Left ventricle myocardium inferior (tissue), 1 donor: ENCODE measurements at regions not wholly inside any gene's neighbourhood (a gene's known extent, or its start where the extent isn't known, plus 50 kb on each side); places are given as distances from the start of the nearest gene placed in this dataset.

Source experiments
- DNase-seq: peaks from one replicate; pipeline ENCODE4 v3.0.0-alpha.2; 2020
- H3K27ac ChIP-seq: fragments of 200-600 bp; replicated peaks from 2 replicates; pipeline ENCODE4 v1.8.0; 2021
- H3K27me3 ChIP-seq: fragments of 200-600 bp; 2 replicates; pipeline ENCODE4 v1.8.0; 2021; ENCODE audit warnings: low read depth
- H3K36me3 ChIP-seq: fragments of 200-600 bp; 2 replicates; pipeline ENCODE4 v1.8.0; 2021
- H3K4me1 ChIP-seq: fragments of 200-600 bp; 2 replicates; pipeline ENCODE4 v1.8.0; 2021
- H3K4me3 ChIP-seq: fragments of 200-600 bp; 2 replicates; pipeline ENCODE4 v1.8.0; 2021; ENCODE audit warnings: mild to moderate bottlenecking, moderate library complexity
- H3K9me3 ChIP-seq: fragments of 200-600 bp; replicated peaks from 2 replicates; pipeline ENCODE4 v1.8.0; 2021
- CTCF ChIP-seq: fragments of 200-600 bp; IDR thresholded peaks from 2 replicates; pipeline ENCODE4 v1.8.0; 2021; ENCODE audit warnings: antibody characterized with exemption, mild to moderate bottlenecking, borderline replicate concordance
- intact Hi-C: fragments of 100-400 bp; cut with micrococcal nuclease; formaldehyde crosslinking; loops from one replicate; pipeline ENCODE4 v1.11.0; 2022
- donor health status: DM: no; HTN: yes; CAD: no; lungs with severe emphysema.

GRCh38 chr5:142412581-142412980 lies 87.8 kb upstream of the SPRY4 start:
- Histone ChIP-seq H3K27ac (no peak overlapping the region), H3K4me3 (no peak overlapping the region), H3K9me3 (no peaks in the 10 kb centered on the region), H3K27me3 (no peaks in the 10 kb centered on the region), H3K36me3 (no peaks in the 10 kb centered on the region), H3K4me1 (no peaks in the 10 kb centered on the region)
- no peak for DNase-seq
- intact Hi-C loops = no loop called here
- TF ChIP-seq CTCF = no peak

- Histone ChIP-seq H3K27ac (no peak overlapping the region), H3K9me3 (no peaks in the 10 kb centered on the region), H3K4me3 (no peak overlapping the region), H3K27me3 (no peaks in the 10 kb centered on the region), H3K4me1 (no peaks in the 10 kb centered on the region), H3K36me3 (no peaks in the 10 kb centered on the region)
- intact Hi-C loops = no loop called here
- TF ChIP-seq CTCF = no peak
- DNase-seq = no peak
Observed at GRCh38 chr5:142411656-142412425, 87.0 kb upstream of the SPRY4 start.

GRCh38 chr5:142411103-142411502 lies 86.3 kb upstream of the SPRY4 start:
- Histone ChIP-seq H3K27me3 (no peaks in the 10 kb centered on the region), H3K9me3 (no peaks in the 10 kb centered on the region), H3K36me3 (no peaks in the 10 kb centered on the region), H3K4me1 (no peaks in the 10 kb centered on the region), H3K27ac (no peak overlapping the region), H3K4me3 (no peak overlapping the region)
- no peak for DNase-seq
- no peak for TF ChIP-seq CTCF
- intact Hi-C loops = no loop called here

GRCh38 chr5:142408981-142409481 lies 84.2 kb upstream of the SPRY4 start:
- no peak for DNase-seq
- H3K27ac ChIP-seq = no peak overlapping the region
- H3K4me1 ChIP-seq = peaks cover 2% of the 10 kb centered on the region
- H3K4me3 ChIP-seq = no peak overlapping the region
- no peaks in the 10 kb centered on the region for H3K36me3 ChIP-seq
- intact Hi-C loops = no loop called here
- H3K27me3 ChIP-seq = no peaks in the 10 kb centered on the region
- no peaks in the 10 kb centered on the region for H3K9me3 ChIP-seq
- no peak for TF ChIP-seq CTCF

GRCh38 chr5:142408536-142408935 lies 83.7 kb upstream of the SPRY4 start:
- no peaks in the 10 kb centered on the region for H3K36me3 ChIP-seq
- H3K27ac ChIP-seq = no peak overlapping the region
- H3K27me3 ChIP-seq = no peaks in the 10 kb centered on the region
- H3K9me3 ChIP-seq = no peaks in the 10 kb centered on the region
- no peak for TF ChIP-seq CTCF
- peaks cover 2% of the 10 kb centered on the region for H3K4me1 ChIP-seq
- H3K4me3 ChIP-seq = no peak overlapping the region
- no peak for DNase-seq
- intact Hi-C loops = no loop called here
